ENCODE measurements at regions not wholly inside any gene's neighbourhood (a gene's known extent, or its start where the extent isn't known, plus 50 kb on each side); places are given as distances from the start of the nearest gene placed in this dataset.

GRCh38 chr20:55805138-55805537 lies 200.2 kb downstream of the CBLN4 start:
- no peak overlapping the region for H3K4me3 ChIP-seq
- no peak for DNase-seq (ENCODE audit: low read depth in 1 of 2, low spot score in 1 of 2)
- no peak overlapping the region for H3K27ac ChIP-seq
- H3K4me1 ChIP-seq (ENCODE audit: low read depth), result no peaks in the 10 kb centered on the region
- TF ChIP-seq, protein P1, sequence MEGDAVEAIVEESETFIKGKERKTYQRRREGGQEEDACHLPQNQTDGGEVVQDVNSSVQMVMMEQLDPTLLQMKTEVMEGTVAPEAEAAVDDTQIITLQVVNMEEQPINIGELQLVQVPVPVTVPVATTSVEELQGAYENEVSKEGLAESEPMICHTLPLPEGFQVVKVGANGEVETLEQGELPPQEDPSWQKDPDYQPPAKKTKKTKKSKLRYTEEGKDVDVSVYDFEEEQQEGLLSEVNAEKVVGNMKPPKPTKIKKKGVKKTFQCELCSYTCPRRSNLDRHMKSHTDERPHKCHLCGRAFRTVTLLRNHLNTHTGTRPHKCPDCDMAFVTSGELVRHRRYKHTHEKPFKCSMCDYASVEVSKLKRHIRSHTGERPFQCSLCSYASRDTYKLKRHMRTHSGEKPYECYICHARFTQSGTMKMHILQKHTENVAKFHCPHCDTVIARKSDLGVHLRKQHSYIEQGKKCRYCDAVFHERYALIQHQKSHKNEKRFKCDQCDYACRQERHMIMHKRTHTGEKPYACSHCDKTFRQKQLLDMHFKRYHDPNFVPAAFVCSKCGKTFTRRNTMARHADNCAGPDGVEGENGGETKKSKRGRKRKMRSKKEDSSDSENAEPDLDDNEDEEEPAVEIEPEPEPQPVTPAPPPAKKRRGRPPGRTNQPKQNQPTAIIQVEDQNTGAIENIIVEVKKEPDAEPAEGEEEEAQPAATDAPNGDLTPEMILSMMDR (IDR thresholded peaks at IDR 0.05; ENCODE audit: low read depth, low read length), result no peak
- no peaks in the 10 kb centered on the region for H3K9me3 ChIP-seq (ENCODE audit: low read depth)
- no peaks in the 10 kb centered on the region for H3K27me3 ChIP-seq
- no peaks in the 10 kb centered on the region for H3K36me3 ChIP-seq

DNA sequence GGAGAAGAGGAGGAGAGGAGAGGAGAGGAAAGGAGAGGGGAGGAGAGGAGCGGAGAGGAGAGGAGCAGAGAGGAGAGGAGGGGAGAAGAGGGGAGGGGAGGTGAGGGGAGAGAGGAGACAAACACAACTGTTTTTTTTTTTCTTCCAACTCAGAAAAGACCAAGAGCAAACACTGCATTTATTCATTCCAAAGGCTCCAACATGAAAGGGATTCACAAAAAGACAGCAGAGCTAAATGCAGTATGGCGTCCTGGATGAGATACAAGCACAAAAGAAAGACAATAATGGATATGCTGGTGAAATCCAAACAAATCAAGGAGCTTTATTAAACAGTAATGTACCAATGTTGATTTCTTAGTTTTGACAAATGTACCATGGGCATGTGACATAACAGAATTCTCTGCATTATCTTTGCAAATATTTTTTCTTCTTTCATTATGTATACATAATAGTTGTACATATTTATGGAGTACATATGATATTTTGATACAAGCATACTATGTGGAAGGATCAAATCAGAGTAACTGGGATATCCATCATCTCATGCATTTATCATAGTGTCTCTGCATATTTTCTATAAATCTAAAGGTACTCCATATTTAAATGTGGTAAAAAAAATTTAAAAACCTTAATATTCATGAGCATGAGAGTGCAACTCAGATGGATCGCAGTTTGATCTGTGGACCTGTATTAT lies 204.6 kb downstream of the CBLN4 start:
- TF ChIP-seq, protein P1 (IDR thresholded peaks at IDR 0.05; ENCODE audit: low read depth, low read length), result no peak
- DNase-seq (ENCODE audit: low read depth in 1 of 2, low spot score in 1 of 2), result no peak

DNA sequence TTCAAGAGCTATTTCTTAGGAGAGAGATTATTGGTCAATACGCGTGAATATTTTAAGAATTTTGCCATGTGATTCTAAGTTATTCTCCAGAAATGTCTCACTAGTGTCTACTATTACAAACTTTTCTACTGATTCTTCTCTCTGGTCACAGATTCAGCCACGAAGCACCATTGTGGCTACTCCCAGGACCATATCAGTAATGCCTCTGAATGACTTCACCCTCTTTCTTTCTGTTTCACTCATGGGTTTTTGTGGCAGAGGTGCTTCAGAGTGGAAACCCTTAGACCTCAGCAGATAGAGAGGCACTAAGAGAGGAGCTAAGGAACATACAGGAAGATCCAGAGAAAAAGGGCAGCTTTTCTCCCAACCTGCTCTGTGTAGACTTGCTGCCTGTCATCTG lies 211.3 kb downstream of the CBLN4 start:
- Histone ChIP-seq H3K4me3 (no peak overlapping the region), H3K27me3 (no peaks in the 10 kb centered on the region), H3K27ac (no peak overlapping the region), H3K4me1 (ENCODE audit: low read depth) (no peaks in the 10 kb centered on the region), H3K36me3 (no peaks in the 10 kb centered on the region), H3K9me3 (ENCODE audit: low read depth) (no peaks in the 10 kb centered on the region)
- TF ChIP-seq, protein P1 (IDR thresholded peaks at IDR 0.05; ENCODE audit: low read depth, low read length), result no peak
- DNase-seq (ENCODE audit: low read depth in 1 of 2, low spot score in 1 of 2), result no peak

More for the DNA sequence above, 204.6 kb downstream of the CBLN4 start:
- no peaks in the 10 kb centered on the region for H3K9me3 ChIP-seq (ENCODE audit: low read depth)
- no peaks in the 10 kb centered on the region for H3K4me1 ChIP-seq (ENCODE audit: low read depth)
- H3K27ac ChIP-seq, result no peak overlapping the region
- no peaks in the 10 kb centered on the region for H3K27me3 ChIP-seq
- no peak overlapping the region for H3K4me3 ChIP-seq
- H3K36me3 ChIP-seq, result no peaks in the 10 kb centered on the region

GRCh38 chr20:55792049-55792448 lies 213.3 kb downstream of the CBLN4 start:
- H3K9me3 ChIP-seq (ENCODE audit: low read depth), result no peaks in the 10 kb centered on the region
- H3K27ac ChIP-seq, result no peak overlapping the region
- no peak for DNase-seq (ENCODE audit: low read depth in 1 of 2, low spot score in 1 of 2)
- H3K4me1 ChIP-seq (ENCODE audit: low read depth), result no peaks in the 10 kb centered on the region
- H3K4me3 ChIP-seq, result no peak overlapping the region
- no peaks in the 10 kb centered on the region for H3K27me3 ChIP-seq
- no peaks in the 10 kb centered on the region for H3K36me3 ChIP-seq
- TF ChIP-seq, protein P1 (IDR thresholded peaks at IDR 0.05; ENCODE audit: low read depth, low read length), result no peak

- TF ChIP-seq, protein P1 (IDR thresholded peaks at IDR 0.05; ENCODE audit: low read depth, low read length), result no peak
- DNase-seq (ENCODE audit: low read depth in 1 of 2, low spot score in 1 of 2), result no peak
- Histone ChIP-seq H3K9me3 (ENCODE audit: low read depth) (no peaks in the 10 kb centered on the region), H3K4me1 (ENCODE audit: low read depth) (no peaks in the 10 kb centered on the region), H3K36me3 (no peaks in the 10 kb centered on the region), H3K4me3 (no peak overlapping the region), H3K27me3 (no peaks in the 10 kb centered on the region), H3K27ac (no peak overlapping the region)
These were observed 215.1 kb downstream of the CBLN4 start for GRCh38 chr20:55790178-55790577.
